CD8-positive, alpha-beta memory T cell (primary cell): ENCODE measurements at regions not wholly inside any gene's neighbourhood (a gene's known extent, or its start where the extent isn't known, plus 50 kb on each side); places are given as distances from the start of the nearest gene placed in this dataset.

Experiments used
- CTCF ChIA-PET: fragments of 350-600 bp; sonication (Branson Sonifier 250); formaldehyde crosslinking; loops from one replicate; lab custom pipeline; 2021; ENCODE audit warnings: antibody characterized with exemption; lab: Charles Lee
- POLR2A ChIA-PET: fragments of 350-600 bp; sonication (Branson Sonifier 250); formaldehyde crosslinking; loops from one replicate; lab custom pipeline; 2021; ENCODE audit warnings: antibody characterized with exemption; lab: Charles Lee
- DNase-seq, 5 donors: peaks; one replicate each; pipeline versions ENCODE4 v3.0.0 to v3.0.0-alpha.2; 2020 to 2022; ENCODE audit warnings: mixed read lengths in 1 of 5
- H3K27ac ChIP-seq: one replicate; pipeline ENCODE4 v1.7.0; 2013; ENCODE audit warnings: low read depth, mild to moderate bottlenecking, low read length, moderate library complexity
- H3K27me3 ChIP-seq: 2 replicates; pipeline ENCODE4 v1.7.0; 2013; ENCODE audit warnings: low read length, mild to moderate bottlenecking; ENCODE audit not compliant: insufficient read depth, poor library complexity, severe bottlenecking
- H3K36me3 ChIP-seq: 2 replicates; pipeline ENCODE4 v1.7.0; 2013; ENCODE audit warnings: mild to moderate bottlenecking, low read length, moderate library complexity; ENCODE audit not compliant: insufficient read depth
- H3K4me1 ChIP-seq: 2 replicates; pipeline ENCODE4 v1.7.0; 2013; ENCODE audit warnings: mild to moderate bottlenecking, low read length, moderate library complexity; ENCODE audit not compliant: insufficient read depth
- H3K4me3 ChIP-seq: 2 replicates; pipeline ENCODE4 v1.7.0; 2013; ENCODE audit warnings: mild to moderate bottlenecking, low read length
- H3K9me3 ChIP-seq: 2 replicates; pipeline ENCODE4 v1.7.0; 2013; ENCODE audit warnings: mild to moderate bottlenecking, low read length
- H3K27ac Mint-ChIP-seq, 8 donors: one replicate each; pipeline ENCODE4 v1.8.0; 2020 to 2021; ENCODE audit warnings: mixed read lengths in 8 of 8, mild to moderate bottlenecking in 6 of 8, inconsistent platforms in 3 of 8, moderate library complexity in 3 of 8
- H3K27me3 Mint-ChIP-seq, 2 donors: one replicate each; pipeline ENCODE4 v1.8.0; 2020 to 2021; ENCODE audit warnings: mixed read lengths in 2 of 2, mild to moderate bottlenecking in 1 of 2, moderate library complexity in 1 of 2
- H3K36me3 Mint-ChIP-seq, 3 donors: one replicate each; pipeline ENCODE4 v1.8.0; 2020 to 2021; ENCODE audit warnings: mixed read lengths in 3 of 3, inconsistent platforms in 1 of 3, mild to moderate bottlenecking in 1 of 3
- H3K4me1 Mint-ChIP-seq, 3 donors: one replicate each; pipeline ENCODE4 v1.8.0; 2020 to 2021; ENCODE audit warnings: mixed read lengths in 3 of 3, inconsistent platforms in 1 of 3, mild to moderate bottlenecking in 1 of 3
- H3K4me3 Mint-ChIP-seq, 7 donors: one replicate each; pipeline ENCODE4 v1.8.0; 2020 to 2021; ENCODE audit warnings: mixed read lengths in 7 of 7, mild to moderate bottlenecking in 6 of 7, moderate library complexity in 4 of 7, inconsistent platforms in 2 of 7
- H3K9me3 Mint-ChIP-seq, 5 donors: one replicate each; pipeline ENCODE4 v1.8.0; 2020 to 2022; ENCODE audit warnings: mixed read lengths in 5 of 5, mild to moderate bottlenecking in 3 of 5, moderate library complexity in 2 of 5, inconsistent platforms in 1 of 5

DNA sequence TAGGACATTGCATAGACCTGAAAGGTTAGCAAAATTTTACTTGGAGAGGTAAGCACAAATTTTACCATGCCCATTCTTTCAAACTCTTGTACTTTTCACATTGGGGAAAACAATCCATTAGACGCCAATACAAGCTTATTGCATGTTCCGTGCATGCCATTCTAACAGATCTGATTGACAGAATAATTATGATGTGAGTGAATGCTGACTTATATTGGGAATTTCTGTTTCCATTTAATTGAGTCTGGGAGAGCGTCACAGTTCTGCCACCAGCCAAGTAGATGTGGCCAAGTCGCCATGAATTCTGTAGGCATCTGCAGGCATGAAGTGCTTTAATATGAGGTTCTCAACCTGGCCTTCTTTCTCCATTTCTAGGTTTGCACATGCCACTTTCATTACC, 1097.4 kb downstream of the VRK1 start:
- H3K36me3 Mint-ChIP-seq: no peaks in the 10 kb centered on the region
- no peaks in the 10 kb centered on the region for H3K27me3 Mint-ChIP-seq
- no peak for DNase-seq
- H3K4me3 Mint-ChIP-seq: no peak overlapping the region
- H3K9me3 Mint-ChIP-seq: peaks cover 0 to 2% (median 0%) of the 10 kb centered on the region in 5 donors
- H3K36me3 ChIP-seq: no peaks in the 10 kb centered on the region
- H3K4me1 ChIP-seq: no peaks in the 10 kb centered on the region
- H3K9me3 ChIP-seq: no peaks in the 10 kb centered on the region
- H3K27me3 ChIP-seq: no peaks in the 10 kb centered on the region
- no peak overlapping the region for H3K27ac Mint-ChIP-seq
- H3K4me3 ChIP-seq: no peak overlapping the region
- POLR2A ChIA-PET: no interaction called here
- CTCF ChIA-PET: no interaction called here
- H3K4me1 Mint-ChIP-seq: no peaks in the 10 kb centered on the region
- H3K27ac ChIP-seq: no peak overlapping the region

GRCh38 chr14:97900196-97900854, 1103.1 kb downstream of the VRK1 start:
- H3K4me3 ChIP-seq: no peak overlapping the region
- no peak for DNase-seq
- no peaks in the 10 kb centered on the region for H3K4me1 Mint-ChIP-seq
- no peaks in the 10 kb centered on the region for H3K9me3 ChIP-seq
- ChIA-PET POLR2A (no interaction called here), CTCF (no interaction called here)
- H3K36me3 Mint-ChIP-seq: no peaks in the 10 kb centered on the region
- no peak overlapping the region for H3K4me3 Mint-ChIP-seq
- no peak overlapping the region for H3K27ac ChIP-seq
- H3K4me1 ChIP-seq: no peaks in the 10 kb centered on the region
- no peak overlapping the region for H3K27ac Mint-ChIP-seq
- no peaks in the 10 kb centered on the region for H3K27me3 Mint-ChIP-seq
- H3K27me3 ChIP-seq: no peaks in the 10 kb centered on the region
- no peaks in the 10 kb centered on the region for H3K9me3 Mint-ChIP-seq
- H3K36me3 ChIP-seq: no peaks in the 10 kb centered on the region

DNA sequence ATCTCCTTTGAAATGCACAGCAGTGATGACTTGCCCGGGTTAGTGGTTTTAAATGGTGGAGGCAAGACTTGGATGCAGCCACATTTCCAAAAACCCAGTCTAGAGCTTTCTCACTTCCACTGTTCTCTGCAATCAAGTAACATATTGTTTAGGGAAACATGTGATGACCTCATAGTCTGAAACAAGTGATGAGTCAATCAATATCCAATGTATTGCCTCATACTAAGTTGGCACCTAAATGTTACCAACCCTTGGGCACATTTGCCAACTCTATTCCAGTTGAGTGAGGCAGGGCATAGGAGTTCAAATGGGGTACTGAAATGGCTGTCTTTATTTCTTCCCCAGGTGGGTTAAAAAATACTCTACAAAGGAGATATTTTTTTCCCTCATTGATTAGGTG, 1105.4 kb downstream of the VRK1 start:
- Mint-ChIP-seq H3K9me3 (no peaks in the 10 kb centered on the region), H3K36me3 (peaks cover 0 to 3% (median 0%) of the 10 kb centered on the region in 3 donors), H3K4me3 (no peak overlapping the region), H3K27me3 (no peaks in the 10 kb centered on the region), H3K4me1 (no peaks in the 10 kb centered on the region), H3K27ac (peak overlapping the region in 1 of 8 donors; percentile 17)
- Histone ChIP-seq H3K9me3 (no peaks in the 10 kb centered on the region), H3K4me1 (no peaks in the 10 kb centered on the region), H3K4me3 (no peak overlapping the region), H3K27me3 (no peaks in the 10 kb centered on the region), H3K27ac (no peak overlapping the region), H3K36me3 (no peaks in the 10 kb centered on the region)
- ChIA-PET POLR2A (no interaction called here), CTCF (no interaction called here)
- no peak for DNase-seq

GRCh38 chr14:97903821-97904220, 1106.6 kb downstream of the VRK1 start:
- ChIA-PET POLR2A (no interaction called here), CTCF (no interaction called here)
- H3K27me3 Mint-ChIP-seq: peaks cover 0 to 5% of the 10 kb centered on the region in 2 donors
- Histone ChIP-seq H3K27me3 (no peaks in the 10 kb centered on the region), H3K4me3 (no peak overlapping the region), H3K27ac (no peak overlapping the region), H3K4me1 (no peaks in the 10 kb centered on the region), H3K9me3 (no peaks in the 10 kb centered on the region), H3K36me3 (no peaks in the 10 kb centered on the region)
- H3K9me3 Mint-ChIP-seq: peaks cover 0 to 7% (median 4%) of the 10 kb centered on the region in 5 donors
- no peak for DNase-seq
- H3K27ac Mint-ChIP-seq: no peak overlapping the region
- no peaks in the 10 kb centered on the region for H3K4me1 Mint-ChIP-seq
- peaks cover 0 to 14% (median 0%) of the 10 kb centered on the region in 3 donors for H3K36me3 Mint-ChIP-seq
- no peak overlapping the region for H3K4me3 Mint-ChIP-seq

- Mint-ChIP-seq H3K4me3 (no peak overlapping the region), H3K27me3 (peaks cover 3 to 19% of the 10 kb centered on the region in 2 donors), H3K36me3 (peaks cover 2 to 22% (median 3%) of the 10 kb centered on the region in 3 donors), H3K4me1 (peaks cover 4 to 5% (median 4%) of the 10 kb centered on the region in 3 donors), H3K9me3 (peaks cover 0 to 16% (median 9%) of the 10 kb centered on the region in 5 donors), H3K27ac (no peak overlapping the region)
- Histone ChIP-seq H3K9me3 (no peaks in the 10 kb centered on the region), H3K27me3 (no peaks in the 10 kb centered on the region), H3K27ac (no peak overlapping the region), H3K4me3 (no peak overlapping the region), H3K4me1 (peaks cover 9% of the 10 kb centered on the region), H3K36me3 (no peaks in the 10 kb centered on the region)
- ChIA-PET CTCF (no interaction called here), POLR2A (no interaction called here)
- no peak for DNase-seq
These were observed 1115.0 kb downstream of the VRK1 start for GRCh38 chr14:97912217-97912616.

GRCh38 chr14:97916100-97916499, 1118.9 kb downstream of the VRK1 start:
- Histone ChIP-seq H3K4me3 (no peak overlapping the region), H3K4me1 (peaks cover 12% of the 10 kb centered on the region), H3K27me3 (no peaks in the 10 kb centered on the region), H3K36me3 (no peaks in the 10 kb centered on the region), H3K27ac (no peak overlapping the region), H3K9me3 (no peaks in the 10 kb centered on the region)
- H3K27me3 Mint-ChIP-seq: peaks cover 5 to 7% of the 10 kb centered on the region in 2 donors
- no peak overlapping the region for H3K27ac Mint-ChIP-seq
- H3K9me3 Mint-ChIP-seq: no peaks in the 10 kb centered on the region
- no peak for DNase-seq
- peaks cover 0 to 1% (median 0%) of the 10 kb centered on the region in 3 donors for H3K36me3 Mint-ChIP-seq
- ChIA-PET CTCF (no interaction called here), POLR2A (no interaction called here)
- peaks cover 8 to 9% (median 9%) of the 10 kb centered on the region in 3 donors for H3K4me1 Mint-ChIP-seq
- H3K4me3 Mint-ChIP-seq: no peak overlapping the region

- Histone ChIP-seq H3K27me3 (no peaks in the 10 kb centered on the region), H3K4me1 (peaks cover 12% of the 10 kb centered on the region), H3K27ac (no peak overlapping the region), H3K36me3 (no peaks in the 10 kb centered on the region), H3K4me3 (no peak overlapping the region), H3K9me3 (no peaks in the 10 kb centered on the region)
- Mint-ChIP-seq H3K4me1 (peaks cover 8 to 12% (median 9%) of the 10 kb centered on the region in 3 donors), H3K9me3 (no peaks in the 10 kb centered on the region), H3K27me3 (peaks cover 5 to 6% of the 10 kb centered on the region in 2 donors), H3K4me3 (no peak overlapping the region), H3K36me3 (peaks cover 0 to 1% (median 0%) of the 10 kb centered on the region in 3 donors), H3K27ac (peak overlapping the region in 2 of 8 donors; percentile 15 to 42)
- DNase-seq: peak in 1 of 5 donors; percentile 2
- CTCF ChIA-PET: no interaction called here
- POLR2A ChIA-PET: no interaction called here
These were observed 1119.7 kb downstream of the VRK1 start for GRCh38 chr14:97916669-97917568.

- Histone ChIP-seq H3K4me3 (no peak overlapping the region), H3K9me3 (no peaks in the 10 kb centered on the region), H3K36me3 (no peaks in the 10 kb centered on the region), H3K4me1 (peaks cover 12% of the 10 kb centered on the region), H3K27ac (no peak overlapping the region), H3K27me3 (no peaks in the 10 kb centered on the region)
- Mint-ChIP-seq H3K36me3 (peaks cover 0 to 4% (median 0%) of the 10 kb centered on the region in 3 donors), H3K27ac (no peak overlapping the region), H3K27me3 (peaks cover 0 to 3% of the 10 kb centered on the region in 2 donors), H3K4me3 (no peak overlapping the region), H3K9me3 (no peaks in the 10 kb centered on the region), H3K4me1 (peaks cover 12 to 24% (median 14%) of the 10 kb centered on the region in 3 donors)
- CTCF ChIA-PET: no interaction called here
- no peak for DNase-seq
- POLR2A ChIA-PET: no interaction called here
These were observed 1123.0 kb downstream of the VRK1 start for GRCh38 chr14:97920201-97920600.
